AG04450 (cell line): ENCODE measurements at regions not wholly inside any gene's neighbourhood (a gene's known extent, or its start where the extent isn't known, plus 50 kb on each side); places are given as distances from the start of the nearest gene placed in this dataset.

Experiments used
- CTCF ChIA-PET: fragments of 300-600, 350-600 bp; formaldehyde crosslinking; extraction: SDS; loops from one replicate; lab custom pipeline; 2022; ENCODE audit warnings: antibody characterized with exemption, inconsistent platforms; lab: Charles Lee
- POLR2A ChIA-PET: fragments of 350-600 bp; formaldehyde crosslinking; extraction: SDS; loops from one replicate; lab custom pipeline; 2021; ENCODE audit warnings: antibody characterized with exemption, inconsistent platforms; lab: Yijun Ruan, JAX
- DNase-seq: peaks from one replicate; pipeline ENCODE4 v3.0.0-alpha.2; 2011; ENCODE audit warnings: low read depth, low spot score
- H3K27ac ChIP-seq: one replicate; pipeline ENCODE4 v1.5.1; 2012; ENCODE audit warnings: low read depth, low read length, control low read depth
- H3K27me3 ChIP-seq: one replicate; pipeline ENCODE4 v1.6.0; 2012; ENCODE audit warnings: low read length; ENCODE audit not compliant: control insufficient read depth, insufficient read depth
- H3K4me3 ChIP-seq: 2 replicates; pipeline ENCODE4 v1.5.1; 2011; ENCODE audit warnings: mild to moderate bottlenecking, low read depth, low read length, control low read depth
- H3K9me3 ChIP-seq: 2 replicates; pipeline ENCODE4 v1.5.1; 2012; ENCODE audit warnings: low read length; ENCODE audit not compliant: control insufficient read depth, insufficient read depth
- CTCF ChIP-seq: IDR thresholded peaks from 2 replicates; pipeline ENCODE4 v1.5.1; 2011; ENCODE audit warnings: low read depth, low read length, control low read depth, inconsistent platforms

- CTCF ChIA-PET, result no interaction called here
- no peak for TF ChIP-seq CTCF
- no peaks in the 10 kb centered on the region for H3K27me3 ChIP-seq
- no peak overlapping the region for H3K4me3 ChIP-seq
- no peak for DNase-seq
- POLR2A ChIA-PET, result no interaction called here
- no peaks in the 10 kb centered on the region for H3K9me3 ChIP-seq
- H3K27ac ChIP-seq, result no peak overlapping the region
Observed at GRCh38 chr1:218066332-218066731, 218.8 kb upstream of the RRP15 start.

GRCh38 chr1:218068241-218068640 is 216.9 kb upstream of the RRP15 start:
- Histone ChIP-seq H3K27ac (no peak overlapping the region), H3K27me3 (no peaks in the 10 kb centered on the region), H3K9me3 (no peaks in the 10 kb centered on the region), H3K4me3 (no peak overlapping the region)
- TF ChIP-seq CTCF, result no peak
- no peak for DNase-seq
- ChIA-PET CTCF (no interaction called here), POLR2A (no interaction called here)

GRCh38 chr1:218069180-218069579 is 215.9 kb upstream of the RRP15 start:
- ChIA-PET POLR2A (no interaction called here), CTCF (no interaction called here)
- H3K27me3 ChIP-seq, result no peaks in the 10 kb centered on the region
- no peak overlapping the region for H3K4me3 ChIP-seq
- TF ChIP-seq CTCF, result no peak
- no peak overlapping the region for H3K27ac ChIP-seq
- H3K9me3 ChIP-seq, result no peaks in the 10 kb centered on the region
- no peak for DNase-seq

GRCh38 chr1:218073062-218073461 is 212.0 kb upstream of the RRP15 start:
- DNase-seq, result no peak
- no peaks in the 10 kb centered on the region for H3K9me3 ChIP-seq
- no peak for TF ChIP-seq CTCF
- ChIA-PET POLR2A (no interaction called here), CTCF (no interaction called here)
- H3K4me3 ChIP-seq, result no peak overlapping the region
- no peaks in the 10 kb centered on the region for H3K27me3 ChIP-seq
- no peak overlapping the region for H3K27ac ChIP-seq

- TF ChIP-seq CTCF, result no peak
- no peaks in the 10 kb centered on the region for H3K27me3 ChIP-seq
- no peak for DNase-seq
- no peaks in the 10 kb centered on the region for H3K9me3 ChIP-seq
- POLR2A ChIA-PET, result no interaction called here
- no peak overlapping the region for H3K4me3 ChIP-seq
- CTCF ChIA-PET, result no interaction called here
- no peak overlapping the region for H3K27ac ChIP-seq
Observed at GRCh38 chr1:218078916-218079315, 206.2 kb upstream of the RRP15 start.
